GM18907 (cell line): ENCODE measurements at regions not wholly inside any gene's neighbourhood (a gene's known extent, or its start where the extent isn't known, plus 50 kb on each side); places are given as distances from the start of the nearest gene placed in this dataset.
"Not testable (repeated sequence)": the region's sequence is repeated elsewhere in the genome, so short reads cannot be mapped to it uniquely, and the experiment has no call there.

ENCODE experiments used
- ATAC-seq: cut with Tn5 transposase; IDR thresholded peaks from one replicate; pipeline ENCODE4 v1.9.1; 2021; ENCODE audit warnings: mild to moderate bottlenecking, moderate library complexity; ENCODE audit not compliant: unreplicated experiment

- no peak for ATAC-seq
Observed at GRCh38 chr6:139973669-139974344, 599.4 kb upstream of the CITED2 start.

GRCh38 chr6:139972116-139972515, 597.7 kb upstream of the CITED2 start:
- no peak for ATAC-seq

GRCh38 chr6:139970591-139970991, 596.1 kb upstream of the CITED2 start:
- no peak for ATAC-seq

GRCh38 chr6:139967497-139967896, 593.0 kb upstream of the CITED2 start:
- ATAC-seq: no peak

GRCh38 chr6:139965393-139965792, 590.9 kb upstream of the CITED2 start:
- no peak for ATAC-seq

- no peak for ATAC-seq
Observed at GRCh38 chr6:139964737-139965136, 590.3 kb upstream of the CITED2 start.

- ATAC-seq: no peak
Observed at GRCh38 chr6:139962654-139963347, 588.4 kb upstream of the CITED2 start.

GRCh38 chr6:139961190-139961589, 586.7 kb upstream of the CITED2 start:
- no peak for ATAC-seq

- ATAC-seq: no peak
Observed at GRCh38 chr6:139960671-139961070, 586.2 kb upstream of the CITED2 start.

GRCh38 chr6:139955366-139956155, 581.1 kb upstream of the CITED2 start:
- ATAC-seq: no peak

GRCh38 chr6:139954463-139955071, 580.1 kb upstream of the CITED2 start:
- ATAC-seq: no peak

- not testable (repeated sequence) for ATAC-seq
Observed at GRCh38 chr6:139953780-139954179, 579.3 kb upstream of the CITED2 start.

- no peak for ATAC-seq
Observed at GRCh38 chr6:139951172-139951571, 576.7 kb upstream of the CITED2 start.

- no peak for ATAC-seq
Observed at GRCh38 chr6:139944976-139945375, 570.5 kb upstream of the CITED2 start.

GRCh38 chr6:139944131-139944530, 569.7 kb upstream of the CITED2 start:
- ATAC-seq: no peak

- no peak for ATAC-seq
Observed at GRCh38 chr6:139943391-139943790, 568.9 kb upstream of the CITED2 start.

- no peak for ATAC-seq
Observed at GRCh38 chr6:139942331-139942730, 567.9 kb upstream of the CITED2 start.

GRCh38 chr6:139941826-139942225, 567.4 kb upstream of the CITED2 start:
- ATAC-seq: no peak

- ATAC-seq: peak; percentile 96
Observed at GRCh38 chr6:139940741-139941729, 566.6 kb upstream of the CITED2 start.
